ENCODE measurements at regions not wholly inside any gene's neighbourhood (a gene's known extent, or its start where the extent isn't known, plus 50 kb on each side); places are given as distances from the start of the nearest gene placed in this dataset.
"Not testable (repeated sequence)": the region's sequence is repeated elsewhere in the genome, so short reads cannot be mapped to it uniquely, and the experiment has no call there.

DNA sequence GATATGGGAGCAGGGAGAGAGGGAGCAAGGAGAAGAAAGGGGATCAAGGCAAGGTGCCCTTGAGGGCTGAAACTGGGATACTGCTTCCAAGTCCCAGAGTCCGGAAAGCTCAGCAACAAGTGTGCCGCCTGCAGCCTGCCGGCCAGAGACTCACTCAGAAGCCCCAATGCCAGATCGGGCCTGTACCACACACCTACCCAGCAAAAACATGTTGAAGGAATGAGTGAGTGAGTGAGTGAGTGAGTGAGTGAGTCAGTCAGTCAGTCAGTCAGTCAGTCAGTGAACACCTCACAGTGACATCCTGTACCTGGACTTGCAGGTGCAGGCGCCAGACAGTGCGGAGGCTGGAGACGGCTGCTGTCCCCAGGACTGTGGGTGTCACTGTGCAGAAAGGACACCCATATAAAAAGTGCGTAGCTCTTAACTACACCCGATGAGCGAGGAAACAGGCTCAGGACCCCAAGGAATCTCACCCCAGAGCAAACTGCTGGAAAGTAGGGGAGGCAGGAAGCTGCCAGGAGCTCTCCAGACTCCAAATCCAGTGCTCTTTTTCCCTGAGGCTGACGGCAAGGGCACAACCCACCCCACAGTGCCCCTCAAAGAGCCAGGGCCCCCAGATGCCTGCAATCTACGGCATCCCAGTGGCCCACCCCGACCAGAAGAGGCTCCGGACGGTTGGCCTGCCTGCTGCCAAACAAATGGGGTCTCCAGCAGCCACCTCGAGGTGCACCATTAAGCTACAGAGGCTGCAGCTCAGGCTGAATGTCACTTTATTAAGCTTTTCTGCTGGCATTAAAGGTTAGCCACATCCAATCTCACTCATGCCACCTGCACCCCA, 261.7 kb downstream of the NPHP4 start:
- no peak for DNase-seq

GRCh38 chr1:5729636-5730145, 262.5 kb downstream of the NPHP4 start:
- no peak for DNase-seq

DNA sequence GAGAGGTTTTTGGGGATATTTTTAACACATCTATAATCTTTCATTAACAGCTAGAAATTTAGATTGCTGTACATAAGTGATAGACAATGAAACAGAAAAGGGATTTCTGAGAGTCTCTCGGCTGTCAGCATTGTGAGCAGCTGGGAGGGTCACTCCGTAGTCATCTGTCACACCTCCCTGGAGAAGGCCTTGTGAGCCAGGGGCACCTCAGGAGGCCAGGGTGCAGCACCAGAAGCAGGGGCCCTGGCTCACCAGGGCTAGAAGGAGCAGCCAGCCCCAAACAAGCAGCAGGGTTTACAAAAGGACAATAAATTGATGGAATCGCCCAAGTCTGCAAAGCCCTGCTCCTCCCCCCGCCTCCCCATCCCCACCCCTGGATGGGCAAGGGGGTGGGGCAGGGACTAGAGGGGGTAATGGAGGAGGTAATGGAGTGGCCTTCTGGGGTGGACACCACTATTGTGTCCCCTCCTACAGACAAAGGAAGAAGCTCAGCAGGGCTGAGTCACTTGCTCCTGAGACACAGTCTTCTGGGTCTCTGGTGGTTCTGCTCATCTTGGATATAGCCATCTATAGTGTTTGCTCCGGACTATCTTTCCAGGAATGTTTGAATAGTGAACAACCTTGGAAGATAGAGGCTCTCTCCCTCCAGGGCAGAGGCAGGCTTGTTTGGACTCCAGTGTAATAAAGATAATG, 263.4 kb downstream of the NPHP4 start:
- no peak for DNase-seq

GRCh38 chr1:5727871-5728643, 264.2 kb downstream of the NPHP4 start:
- DNase-seq: no peak

GRCh38 chr1:5727191-5727590, 265.0 kb downstream of the NPHP4 start:
- DNase-seq: no peak

GRCh38 chr1:5726586-5727184, 265.5 kb downstream of the NPHP4 start:
- not testable (repeated sequence) for DNase-seq

DNA sequence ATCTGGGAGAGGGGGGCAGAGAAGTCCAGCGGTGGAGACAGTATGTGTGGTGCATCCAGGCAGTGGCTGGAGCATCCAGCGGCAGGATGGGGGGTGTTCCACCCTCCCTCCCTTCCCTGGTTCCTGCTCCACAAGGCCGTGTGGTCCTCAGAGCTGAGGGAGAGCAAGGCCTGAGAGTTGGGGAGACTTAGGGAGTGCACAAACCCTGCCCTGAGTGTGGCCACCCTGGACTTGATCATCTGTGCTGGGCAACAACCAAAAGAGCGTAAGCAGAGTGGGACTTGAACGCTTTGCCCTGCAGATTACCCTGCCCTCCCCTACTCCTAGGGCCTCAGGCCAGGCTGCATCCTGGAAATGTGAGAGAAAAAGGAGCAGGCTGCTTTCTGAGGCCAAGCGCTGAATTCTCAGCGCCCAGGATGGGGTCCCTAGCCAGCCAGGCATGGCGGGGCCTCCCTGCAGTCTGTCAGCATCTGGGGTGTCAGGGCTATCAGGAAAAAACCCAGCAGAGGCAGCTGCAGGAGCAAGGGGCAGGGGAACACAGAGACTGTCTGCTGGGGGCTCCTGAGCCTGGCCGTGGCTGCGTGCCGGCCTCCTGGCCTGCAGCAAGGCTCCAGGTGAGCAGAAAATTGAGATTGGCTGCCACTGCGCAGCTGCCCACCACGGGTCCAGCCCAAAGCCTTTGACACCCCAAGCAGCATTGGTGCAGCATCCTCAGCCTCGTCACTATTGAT, 266.2 kb downstream of the NPHP4 start:
- DNase-seq: no peak

DNA sequence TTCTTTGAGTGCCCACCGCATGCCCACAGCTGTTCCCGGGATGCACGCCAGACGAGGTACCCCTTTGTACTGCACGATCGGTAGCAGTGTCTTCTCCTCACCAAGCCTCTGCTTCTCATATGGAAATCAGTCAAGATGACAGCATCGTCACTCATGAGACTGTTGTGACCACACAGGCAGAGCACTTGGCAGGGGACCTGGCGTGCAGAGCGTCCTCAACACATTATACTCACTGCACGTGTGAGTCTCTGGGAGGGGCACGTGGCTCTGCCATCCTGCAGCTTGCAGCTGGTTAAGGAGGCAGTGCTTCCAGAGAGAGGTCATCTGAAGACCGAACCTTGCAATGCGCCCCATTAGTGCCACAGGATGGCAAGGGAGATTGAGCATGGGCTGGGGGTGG, 266.8 kb downstream of the NPHP4 start:
- DNase-seq: no peak

GRCh38 chr1:5724847-5725246, 267.4 kb downstream of the NPHP4 start:
- DNase-seq: no peak

DNA sequence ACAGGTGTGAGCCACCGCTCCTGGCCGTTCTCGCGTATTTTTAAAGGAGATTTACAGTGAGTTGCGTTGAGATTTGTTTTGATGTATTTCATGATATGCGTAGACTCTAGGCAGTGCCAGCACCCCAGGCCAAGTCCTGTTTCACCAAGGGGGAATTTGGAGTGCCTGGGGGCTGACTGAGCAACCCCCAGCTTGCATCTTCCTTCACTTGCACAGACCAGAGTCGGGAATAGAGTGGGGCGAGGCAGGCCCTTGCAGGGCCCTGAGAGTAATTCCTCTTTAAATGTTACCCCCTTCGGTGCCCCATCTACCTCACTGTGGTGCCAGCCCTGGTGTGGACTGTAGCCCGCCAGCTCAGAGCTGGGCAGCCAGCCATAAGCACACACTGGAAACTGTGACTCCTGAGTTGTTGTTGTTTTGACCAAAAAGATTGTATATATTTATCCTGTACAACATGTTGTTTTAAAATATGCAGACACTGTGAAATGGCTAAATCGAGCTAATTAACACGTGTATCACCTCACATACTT, 269.5 kb downstream of the NPHP4 start:
- no peak for DNase-seq

DNA sequence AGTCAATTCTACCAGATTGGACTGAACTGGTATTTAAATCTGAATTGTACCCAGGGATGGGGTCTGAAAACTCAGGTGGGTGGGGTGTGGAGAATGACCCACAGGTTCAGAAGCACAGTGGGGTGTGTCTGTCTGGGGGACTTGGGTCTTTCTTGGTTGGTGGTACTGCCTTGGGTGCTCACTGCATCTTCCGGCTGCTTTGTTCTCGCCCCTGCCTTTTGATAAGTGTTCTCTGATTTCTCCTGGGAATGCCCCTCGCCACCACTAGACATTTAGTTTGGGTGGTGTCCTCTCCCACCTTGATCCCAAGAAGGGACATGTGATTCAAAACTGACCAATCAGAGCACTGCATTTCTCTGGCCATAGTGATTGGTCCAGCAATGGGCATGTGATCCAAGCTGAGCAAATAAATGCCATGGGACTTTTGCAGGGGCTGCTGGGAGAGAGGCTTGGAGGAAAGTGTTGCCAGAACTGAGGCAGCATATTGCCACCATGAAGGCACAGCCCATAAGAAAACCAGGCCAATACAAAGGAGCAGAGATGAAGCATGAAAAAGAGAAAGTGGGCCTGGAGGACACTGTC, 270.5 kb downstream of the NPHP4 start:
- no peak for DNase-seq

DNA sequence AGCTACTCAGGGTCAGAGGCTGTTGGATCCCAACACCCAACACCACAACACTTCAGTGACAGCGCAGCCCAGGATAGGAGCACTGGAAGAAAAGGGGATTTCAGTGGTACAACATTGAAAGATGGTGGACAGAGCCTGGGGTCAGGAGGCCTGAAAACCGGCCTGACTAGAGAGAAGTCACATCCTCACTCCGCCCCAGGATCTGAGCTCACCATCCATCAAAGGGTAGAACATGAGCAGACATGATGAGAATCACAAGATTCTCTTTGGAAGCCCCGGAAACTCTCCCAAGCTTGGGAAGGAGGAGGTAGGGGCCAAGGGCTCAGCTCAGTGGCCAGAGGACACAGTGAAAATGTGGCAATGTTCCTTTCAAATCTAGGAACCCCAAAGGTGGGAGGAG, 271.3 kb downstream of the NPHP4 start:
- no peak for DNase-seq

DNA sequence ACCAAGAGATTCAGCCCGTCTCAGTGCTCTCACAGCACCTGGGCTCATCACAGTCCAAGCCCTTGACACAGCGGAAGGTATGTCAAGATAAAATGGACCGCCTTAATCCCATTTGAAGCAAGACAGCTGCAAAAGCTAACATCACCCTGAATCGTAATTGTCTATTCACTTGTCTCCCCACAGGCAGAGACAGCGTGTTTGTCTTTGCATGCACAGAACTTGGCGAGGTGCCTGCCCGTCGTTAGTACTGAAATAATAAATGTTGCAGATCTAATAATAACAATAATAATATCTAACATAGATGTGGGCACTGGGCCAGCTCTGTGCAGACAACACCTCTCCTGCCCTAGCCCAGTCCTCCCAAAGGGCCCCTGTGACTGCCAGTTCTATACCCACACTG, 271.7 kb downstream of the NPHP4 start:
- no peak for DNase-seq

DNA sequence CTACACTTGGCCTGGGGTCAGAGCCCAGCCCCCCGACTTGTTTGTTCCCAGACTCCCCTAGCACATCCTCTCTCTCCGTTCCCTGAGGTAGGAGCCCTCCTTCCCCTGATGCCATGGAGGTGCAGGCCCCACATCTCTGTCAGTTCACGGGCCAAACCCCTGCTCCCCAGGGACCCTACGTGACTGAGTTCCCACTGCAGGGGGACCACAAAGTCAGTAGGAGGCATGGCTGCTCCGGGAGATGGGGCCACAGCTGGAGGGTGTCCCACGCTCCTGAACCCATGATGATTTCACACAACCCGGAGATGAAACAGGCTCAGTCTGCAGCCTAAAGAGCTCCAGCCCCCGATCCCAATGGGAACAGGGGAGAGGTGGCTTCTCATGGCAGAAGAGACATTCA, 272.2 kb downstream of the NPHP4 start:
- no peak for DNase-seq

- DNase-seq: no peak
These were observed 273.2 kb downstream of the NPHP4 start for GRCh38 chr1:5718831-5719632.

- no peak for DNase-seq
These were observed 275.1 kb downstream of the NPHP4 start for GRCh38 chr1:5717031-5717682.

DNA sequence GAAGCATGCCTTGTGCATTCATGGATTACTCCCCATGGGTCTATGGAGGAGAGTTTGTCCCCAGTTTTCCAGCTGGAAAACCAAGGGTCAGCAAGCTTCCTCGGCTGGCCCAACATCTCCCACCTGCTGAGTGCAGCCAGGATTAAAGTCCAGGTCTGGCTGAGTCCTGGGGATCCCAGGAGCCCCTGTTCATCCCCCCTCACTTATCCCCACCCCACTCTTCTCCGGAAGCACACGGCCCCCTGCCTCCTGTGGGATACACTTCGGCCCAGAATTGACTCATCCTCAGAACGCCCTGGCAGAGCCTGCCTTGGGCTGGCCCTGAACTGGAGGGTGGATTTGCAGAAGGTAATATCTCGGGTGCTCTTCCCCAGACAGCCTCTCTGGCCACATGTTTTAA, 276.1 kb downstream of the NPHP4 start:
- no peak for DNase-seq

- no peak for DNase-seq
These were observed 278.9 kb downstream of the NPHP4 start for GRCh38 chr1:5713101-5714010.

Data from right hindlimb (tissue), 1 donor.